Body of pancreas (tissue), 4 donors: ENCODE measurements at regions not wholly inside any gene's neighbourhood (a gene's known extent, or its start where the extent isn't known, plus 50 kb on each side); places are given as distances from the start of the nearest gene placed in this dataset.

Experiments
- ATAC-seq: fragments of 150-250 bp; one replicate; pipeline ENCODE4 v1.9.1; 2016
- DNase-seq, 4 donors: peaks; one replicate each; pipeline ENCODE4 v3.0.0-alpha.2; 2019
- H3K27ac ChIP-seq, 4 donors: fragments of 200-600 bp; sonication (generic); 1 replicate in 3 of 4; 2 replicates in 1 of 4; pipeline versions ENCODE4 v1.5.1 to v1.6.1; 2016 to 2019; ENCODE audit warnings: mild to moderate bottlenecking in 1 of 4, mixed read lengths in 1 of 4, moderate library complexity in 1 of 4
- H3K27me3 ChIP-seq, 2 donors: fragments of 200-600 bp; sonication (generic); one replicate each; pipeline ENCODE4 v1.6.0; 2016; ENCODE audit warnings: mild to moderate bottlenecking in 1 of 2
- H3K36me3 ChIP-seq, 2 donors: fragments of 200-600 bp; sonication (generic); replicated peaks in 1 of 2; 2 replicates each; pipeline ENCODE4 v1.5.1; 2016; ENCODE audit warnings: low read depth in 2 of 2; ENCODE audit not compliant: insufficient read depth in 1 of 2
- H3K4me1 ChIP-seq: fragments of 200-600 bp; sonication (generic); one replicate; pipeline ENCODE4 v1.6.0; 2016
- H3K4me3 ChIP-seq, 2 donors: fragments of 200-600 bp; sonication (generic); 1 replicate in 1 of 2; 2 replicates in 1 of 2; pipeline ENCODE4 v1.5.1; 2016 to 2019
- H3K9me3 ChIP-seq, 3 donors: fragments of 200-600 bp; sonication (generic); 1 replicate in 2 of 3; 2 replicates in 1 of 3; pipeline ENCODE4 v1.5.1; 2016
- CTCF ChIP-seq, 7 experiments: fragments of 450-650 bp in 4 of 7; fragments of 200-600 bp in 3 of 7; sonication (generic) in 3 of 7; IDR thresholded peaks; one replicate each; pipeline ENCODE4 v1.5.1; 2016 to 2019; ENCODE audit warnings: antibody characterized with exemption in 7 of 7
- POLR2A ChIP-seq, 3 donors: fragments of 450-650 bp; IDR thresholded peaks; one replicate each; pipeline ENCODE4 v1.6.1; 2016; ENCODE audit warnings: antibody characterized with exemption in 3 of 3, mild to moderate bottlenecking in 2 of 3
- WGBS, 2 donors: methylation state at CpG; one replicate each; pipeline ENCODE4 v1.1.5; 2017; 5-methylcytosine and 5-hydroxymethylcytosine counted together
- intact Hi-C: fragments of 100-400 bp; cut with DNase I; formaldehyde crosslinking; loops from one replicate; pipeline ENCODE4 v1.15.1; 2023

GRCh38 chr17:72351884-72352346, 231.1 kb downstream of the SOX9 start:
- intact Hi-C loops = no loop called here
- TF ChIP-seq POLR2A (IDR thresholded peaks at IDR 0.05) = no peak
- TF ChIP-seq CTCF (IDR thresholded peaks at IDR 0.05) = no peak
- Histone ChIP-seq H3K9me3 (no peaks in the 10 kb centered on the region), H3K36me3 (no peaks in the 10 kb centered on the region), H3K27ac (no peak overlapping the region), H3K4me3 (no peak overlapping the region), H3K27me3 (no peaks in the 10 kb centered on the region), H3K4me1 (peaks cover 7% of the 10 kb centered on the region)
- ATAC-seq (no peak), DNase-seq (no peak)
- WGBS, 2 donors = 54 to 73% methylated on average over 21 of the region's 21 CpGs

GRCh38 chr17:72353502-72353901, 232.7 kb downstream of the SOX9 start:
- DNase-seq (no peak), ATAC-seq (no peak)
- Histone ChIP-seq H3K9me3 (no peaks in the 10 kb centered on the region), H3K4me3 (no peak overlapping the region), H3K36me3 (no peaks in the 10 kb centered on the region), H3K27ac (no peak overlapping the region), H3K27me3 (no peaks in the 10 kb centered on the region), H3K4me1 (peaks cover 7% of the 10 kb centered on the region)
- intact Hi-C loops = no loop called here
- TF ChIP-seq POLR2A (IDR thresholded peaks at IDR 0.05) (no peak), CTCF (IDR thresholded peaks at IDR 0.05) (no peak)
- 90 to 94% methylated on average over 9 of the region's 9 CpGs for WGBS, 2 donors

GRCh38 chr17:72354071-72354470, 233.3 kb downstream of the SOX9 start:
- Histone ChIP-seq H3K4me3 (no peak overlapping the region), H3K36me3 (no peaks in the 10 kb centered on the region), H3K27me3 (no peaks in the 10 kb centered on the region), H3K27ac (no peak overlapping the region), H3K9me3 (no peaks in the 10 kb centered on the region), H3K4me1 (peaks cover 7% of the 10 kb centered on the region)
- DNase-seq = no peak
- no peak for TF ChIP-seq POLR2A (IDR thresholded peaks at IDR 0.05)
- no peak for TF ChIP-seq CTCF (IDR thresholded peaks at IDR 0.05)
- 87 to 89% methylated on average over 8 of the region's 8 CpGs for WGBS, 2 donors
- intact Hi-C loops = no loop called here
- no peak for ATAC-seq

GRCh38 chr17:72357764-72358365, 237.0 kb downstream of the SOX9 start:
- ATAC-seq = no peak

More at GRCh38 chr17:72357764-72358365, 237.0 kb downstream of the SOX9 start:
- DNase-seq = no peak
- Histone ChIP-seq H3K4me1 (peaks cover 9% of the 10 kb centered on the region), H3K27me3 (no peaks in the 10 kb centered on the region), H3K9me3 (no peaks in the 10 kb centered on the region), H3K4me3 (no peak overlapping the region), H3K36me3 (no peaks in the 10 kb centered on the region), H3K27ac (no peak overlapping the region)
- TF ChIP-seq CTCF (IDR thresholded peaks at IDR 0.05) = no peak
- TF ChIP-seq POLR2A (IDR thresholded peaks at IDR 0.05) = no peak
- WGBS, 2 donors = 95 to 99% methylated on average over 3 of the region's 3 CpGs
- intact Hi-C loops = no loop called here
